ENCODE measurements at regions not wholly inside any gene's neighbourhood (a gene's known extent, or its start where the extent isn't known, plus 50 kb on each side); places are given as distances from the start of the nearest gene placed in this dataset.

DNA sequence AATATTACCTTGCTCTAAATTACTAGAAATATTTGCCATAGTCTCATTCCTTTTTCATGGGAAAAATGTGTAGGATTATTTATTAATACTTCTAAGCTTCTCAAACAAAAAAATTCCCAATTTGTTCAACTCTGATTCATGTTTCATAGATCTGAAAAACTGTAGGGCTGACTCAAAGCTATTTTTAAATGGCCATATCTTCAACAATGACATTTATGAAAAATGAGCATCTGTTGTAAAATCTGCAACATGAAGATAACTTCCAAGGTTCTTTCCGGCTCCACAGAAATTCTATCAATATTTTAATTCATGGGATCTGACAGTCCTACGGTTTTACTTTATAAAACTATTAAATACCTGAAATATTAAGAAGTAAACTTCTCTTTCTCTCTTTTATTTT is 192.7 kb upstream of the KCNJ16 start:
- no peak overlapping the region for H3K4me3 ChIP-seq (ENCODE audit: low read length)
- Mint-ChIP-seq H3K27ac (no peak overlapping the region), H3K4me3 (no peak overlapping the region), H3K9me3 (peaks cover 0 to 3% (median 0%) of the 10 kb centered on the region in 5 donors), H3K4me1 (no peaks in the 10 kb centered on the region), H3K36me3 (no peaks in the 10 kb centered on the region), H3K27me3 (no peaks in the 10 kb centered on the region)
- no peaks in the 10 kb centered on the region for H3K4me1 ChIP-seq (ENCODE audit: insufficient read depth, low read length)
- no peaks in the 10 kb centered on the region for H3K36me3 ChIP-seq (ENCODE audit: insufficient read depth, low read length)
- no peaks in the 10 kb centered on the region for H3K27me3 ChIP-seq (ENCODE audit: insufficient read depth, low read length, poor library complexity, severe bottlenecking)
- POLR2A ChIA-PET: no interaction called here
- DNase-seq: no peak
- H3K27ac ChIP-seq (ENCODE audit: low read depth, low read length): no peak overlapping the region
- H3K9me3 ChIP-seq (ENCODE audit: low read length): no peaks in the 10 kb centered on the region
- CTCF ChIA-PET: no interaction called here

DNA sequence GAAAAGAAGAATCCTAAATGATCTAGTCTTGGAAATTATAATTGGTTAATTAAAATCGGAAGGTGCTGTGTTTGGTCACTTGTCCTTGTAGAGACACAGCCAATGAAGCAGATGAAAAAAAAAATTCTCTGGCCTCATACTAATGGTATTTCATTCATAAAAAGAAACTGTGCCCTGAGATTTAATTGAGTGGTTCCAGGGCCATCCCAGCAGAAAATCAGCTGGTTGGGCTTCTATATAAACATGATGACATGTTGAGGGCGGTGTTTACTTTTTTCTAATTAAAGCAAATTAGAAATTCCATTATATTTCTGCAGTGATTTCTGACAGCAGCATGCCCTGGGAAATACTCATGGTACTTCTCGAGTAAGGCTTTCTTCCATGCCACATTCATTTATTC is 191.9 kb upstream of the KCNJ16 start:
- Mint-ChIP-seq H3K4me1 (no peaks in the 10 kb centered on the region), H3K9me3 (peaks cover 0 to 3% (median 0%) of the 10 kb centered on the region in 5 donors), H3K27me3 (no peaks in the 10 kb centered on the region), H3K27ac (no peak overlapping the region), H3K4me3 (no peak overlapping the region), H3K36me3 (no peaks in the 10 kb centered on the region)
- ChIA-PET POLR2A (no interaction called here), CTCF (no interaction called here)
- Histone ChIP-seq H3K9me3 (ENCODE audit: low read length) (no peaks in the 10 kb centered on the region), H3K27ac (ENCODE audit: low read depth, low read length) (no peak overlapping the region), H3K4me3 (ENCODE audit: low read length) (no peak overlapping the region), H3K36me3 (ENCODE audit: insufficient read depth, low read length) (no peaks in the 10 kb centered on the region), H3K27me3 (ENCODE audit: insufficient read depth, low read length, poor library complexity, severe bottlenecking) (no peaks in the 10 kb centered on the region), H3K4me1 (ENCODE audit: insufficient read depth, low read length) (no peaks in the 10 kb centered on the region)
- no peak for DNase-seq

DNA sequence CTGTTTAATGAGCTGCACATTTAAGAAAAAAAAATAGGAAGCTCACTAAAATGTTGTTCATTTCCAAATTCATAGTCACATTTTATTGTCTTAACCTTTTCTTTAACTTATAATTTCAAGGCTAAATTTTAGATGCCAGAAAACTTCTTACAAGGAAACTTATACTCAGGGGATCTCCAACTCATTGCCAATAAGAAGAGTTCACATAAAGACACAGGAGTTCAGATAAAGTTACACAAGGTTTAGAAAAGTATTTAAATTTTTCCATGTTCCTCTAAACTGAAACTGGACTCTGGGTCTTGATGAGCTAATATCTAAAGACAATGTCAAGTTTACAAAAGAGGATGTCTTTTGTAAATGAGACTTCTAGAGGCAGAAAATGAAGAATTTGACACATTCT is 190.7 kb upstream of the KCNJ16 start:
- Mint-ChIP-seq H3K9me3 (peaks cover 0 to 3% (median 0%) of the 10 kb centered on the region in 5 donors), H3K27ac (no peak overlapping the region), H3K4me3 (no peak overlapping the region), H3K36me3 (no peaks in the 10 kb centered on the region), H3K4me1 (no peaks in the 10 kb centered on the region), H3K27me3 (no peaks in the 10 kb centered on the region)
- CTCF ChIA-PET: no interaction called here
- Histone ChIP-seq H3K27me3 (ENCODE audit: insufficient read depth, low read length, poor library complexity, severe bottlenecking) (no peaks in the 10 kb centered on the region), H3K27ac (ENCODE audit: low read depth, low read length) (no peak overlapping the region), H3K4me1 (ENCODE audit: insufficient read depth, low read length) (no peaks in the 10 kb centered on the region), H3K9me3 (ENCODE audit: low read length) (no peaks in the 10 kb centered on the region), H3K36me3 (ENCODE audit: insufficient read depth, low read length) (no peaks in the 10 kb centered on the region), H3K4me3 (ENCODE audit: low read length) (no peak overlapping the region)
- DNase-seq: no peak
- POLR2A ChIA-PET: no interaction called here

DNA sequence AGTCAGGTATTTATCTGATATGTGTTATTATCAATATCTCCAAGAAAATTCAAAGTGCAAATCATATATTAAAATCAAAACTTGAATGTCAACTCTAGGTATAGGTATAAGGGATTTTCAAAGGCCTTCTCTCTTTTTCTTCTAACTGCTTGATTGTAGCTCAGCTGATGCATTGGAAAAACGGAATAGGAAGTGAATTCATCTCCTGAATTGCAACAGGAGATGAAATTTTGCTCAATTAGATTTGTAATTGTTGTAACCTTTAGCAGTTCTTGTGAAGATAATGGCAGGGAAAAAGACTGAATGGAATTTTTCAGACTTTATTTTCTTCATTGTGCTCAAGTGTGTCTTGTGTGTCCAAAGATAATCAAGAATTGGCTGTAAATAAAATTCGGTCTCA is 190.2 kb upstream of the KCNJ16 start:
- Mint-ChIP-seq H3K27ac (no peak overlapping the region), H3K27me3 (no peaks in the 10 kb centered on the region), H3K4me3 (no peak overlapping the region), H3K4me1 (no peaks in the 10 kb centered on the region), H3K36me3 (no peaks in the 10 kb centered on the region), H3K9me3 (peaks cover 0 to 1% (median 0%) of the 10 kb centered on the region in 5 donors)
- ChIA-PET POLR2A (no interaction called here), CTCF (no interaction called here)
- no peaks in the 10 kb centered on the region for H3K9me3 ChIP-seq (ENCODE audit: low read length)
- no peaks in the 10 kb centered on the region for H3K4me1 ChIP-seq (ENCODE audit: insufficient read depth, low read length)
- no peak overlapping the region for H3K4me3 ChIP-seq (ENCODE audit: low read length)
- no peak overlapping the region for H3K27ac ChIP-seq (ENCODE audit: low read depth, low read length)
- no peaks in the 10 kb centered on the region for H3K36me3 ChIP-seq (ENCODE audit: insufficient read depth, low read length)
- no peak for DNase-seq
- no peaks in the 10 kb centered on the region for H3K27me3 ChIP-seq (ENCODE audit: insufficient read depth, low read length, poor library complexity, severe bottlenecking)

DNA sequence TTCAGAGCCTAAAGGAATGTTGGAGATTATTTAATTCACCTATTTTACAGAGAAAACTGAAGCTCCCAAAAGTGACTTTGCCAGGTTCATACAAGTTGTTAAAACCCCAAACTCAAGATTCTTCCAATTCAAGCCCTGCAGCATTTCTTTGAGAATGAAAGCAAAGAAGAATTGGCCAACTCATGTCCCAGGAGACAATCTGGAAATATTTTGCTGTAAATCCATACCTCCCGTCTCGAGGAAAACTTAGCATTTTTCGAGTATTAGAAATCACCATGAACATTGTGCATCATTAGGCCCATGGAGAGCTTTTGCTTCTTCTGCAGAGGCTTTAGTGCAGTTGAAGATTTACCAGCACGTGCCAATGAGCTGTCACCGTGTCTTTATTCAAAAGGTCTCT is 176.4 kb upstream of the KCNJ16 start:
- Histone ChIP-seq H3K36me3 (ENCODE audit: insufficient read depth, low read length) (no peaks in the 10 kb centered on the region), H3K4me1 (ENCODE audit: insufficient read depth, low read length) (no peaks in the 10 kb centered on the region), H3K27me3 (ENCODE audit: insufficient read depth, low read length, poor library complexity, severe bottlenecking) (no peaks in the 10 kb centered on the region), H3K27ac (ENCODE audit: low read depth, low read length) (no peak overlapping the region), H3K4me3 (ENCODE audit: low read length) (no peak overlapping the region), H3K9me3 (ENCODE audit: low read length) (no peaks in the 10 kb centered on the region)
- no peak overlapping the region for H3K4me3 Mint-ChIP-seq
- POLR2A ChIA-PET: no interaction called here
- H3K36me3 Mint-ChIP-seq: no peaks in the 10 kb centered on the region
- H3K27ac Mint-ChIP-seq: no peak overlapping the region
- DNase-seq: no peak
- CTCF ChIA-PET: no interaction called here
- no peaks in the 10 kb centered on the region for H3K27me3 Mint-ChIP-seq
- H3K9me3 Mint-ChIP-seq: peaks cover 0 to 3% (median 0%) of the 10 kb centered on the region in 5 donors
- no peaks in the 10 kb centered on the region for H3K4me1 Mint-ChIP-seq

- peaks cover 0 to 6% (median 0%) of the 10 kb centered on the region in 5 donors for H3K9me3 Mint-ChIP-seq
- H3K4me1 ChIP-seq (ENCODE audit: insufficient read depth, low read length): no peaks in the 10 kb centered on the region
- H3K27me3 ChIP-seq (ENCODE audit: insufficient read depth, low read length, poor library complexity, severe bottlenecking): no peaks in the 10 kb centered on the region
- ChIA-PET CTCF (no interaction called here), POLR2A (no interaction called here)
- H3K9me3 ChIP-seq (ENCODE audit: low read length): no peaks in the 10 kb centered on the region
- no peaks in the 10 kb centered on the region for H3K36me3 Mint-ChIP-seq
- H3K36me3 ChIP-seq (ENCODE audit: insufficient read depth, low read length): no peaks in the 10 kb centered on the region
- no peaks in the 10 kb centered on the region for H3K4me1 Mint-ChIP-seq
- DNase-seq: no peak
- H3K27ac ChIP-seq (ENCODE audit: low read depth, low read length): no peak overlapping the region
- H3K27me3 Mint-ChIP-seq: no peaks in the 10 kb centered on the region
- H3K4me3 Mint-ChIP-seq: no peak overlapping the region
- no peak overlapping the region for H3K4me3 ChIP-seq (ENCODE audit: low read length)
- H3K27ac Mint-ChIP-seq: no peak overlapping the region
Measured at GRCh38 chr17:69900101-69900500, 174.9 kb upstream of the KCNJ16 start.

DNA sequence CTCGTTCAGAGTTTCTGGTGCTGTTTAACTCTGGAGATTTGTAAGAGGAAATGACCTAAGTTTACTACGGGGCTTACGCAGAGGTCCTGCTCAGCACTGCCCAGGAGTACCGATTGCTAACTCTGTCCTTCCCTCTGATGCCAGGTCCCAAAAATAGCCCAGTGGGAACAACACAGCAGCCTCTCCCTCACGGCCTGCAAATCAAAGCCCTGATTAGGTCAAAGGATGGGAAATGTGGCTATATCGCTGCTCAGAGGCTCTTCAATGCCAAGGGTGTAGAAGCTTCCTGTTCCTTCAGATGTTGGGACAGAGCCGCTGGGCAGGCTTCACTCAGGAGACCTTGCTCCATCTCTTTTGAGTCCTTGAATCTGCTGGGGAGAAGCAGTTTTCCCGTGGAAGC is 174.2 kb upstream of the KCNJ16 start:
- ChIA-PET CTCF (no interaction called here), POLR2A (no interaction called here)
- Histone ChIP-seq H3K9me3 (ENCODE audit: low read length) (no peaks in the 10 kb centered on the region), H3K4me3 (ENCODE audit: low read length) (no peak overlapping the region), H3K27me3 (ENCODE audit: insufficient read depth, low read length, poor library complexity, severe bottlenecking) (no peaks in the 10 kb centered on the region), H3K4me1 (ENCODE audit: insufficient read depth, low read length) (no peaks in the 10 kb centered on the region), H3K27ac (ENCODE audit: low read depth, low read length) (no peak overlapping the region), H3K36me3 (ENCODE audit: insufficient read depth, low read length) (no peaks in the 10 kb centered on the region)
- no peaks in the 10 kb centered on the region for H3K27me3 Mint-ChIP-seq
- no peak for DNase-seq
- H3K4me3 Mint-ChIP-seq: no peak overlapping the region
- no peak overlapping the region for H3K27ac Mint-ChIP-seq
- H3K36me3 Mint-ChIP-seq: no peaks in the 10 kb centered on the region
- no peaks in the 10 kb centered on the region for H3K4me1 Mint-ChIP-seq
- peaks cover 0 to 6% (median 0%) of the 10 kb centered on the region in 5 donors for H3K9me3 Mint-ChIP-seq

DNA sequence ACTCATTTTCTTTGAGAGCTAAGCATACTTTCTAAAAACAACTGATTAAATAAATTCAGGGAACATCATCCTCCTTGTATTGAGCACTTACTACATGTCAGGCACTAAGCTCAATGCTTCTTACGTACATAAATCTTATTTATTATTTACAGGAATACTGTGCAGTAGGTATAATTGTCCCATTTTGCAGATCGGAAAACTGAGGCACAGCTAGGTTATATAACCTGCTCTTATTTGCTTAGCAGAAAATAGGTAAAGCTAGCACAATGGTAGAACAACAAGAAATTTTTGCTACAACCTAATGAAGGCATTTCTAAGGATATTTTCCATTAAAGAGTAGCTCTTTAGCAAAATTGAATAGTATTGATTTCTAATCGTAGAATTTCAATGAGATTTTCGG is 168.7 kb upstream of the KCNJ16 start:
- peaks cover 0 to 2% of the 10 kb centered on the region in 2 donors for H3K27me3 Mint-ChIP-seq
- Histone ChIP-seq H3K36me3 (ENCODE audit: insufficient read depth, low read length) (no peaks in the 10 kb centered on the region), H3K4me3 (ENCODE audit: low read length) (no peak overlapping the region), H3K27me3 (ENCODE audit: insufficient read depth, low read length, poor library complexity, severe bottlenecking) (no peaks in the 10 kb centered on the region), H3K27ac (ENCODE audit: low read depth, low read length) (no peak overlapping the region), H3K4me1 (ENCODE audit: insufficient read depth, low read length) (no peaks in the 10 kb centered on the region), H3K9me3 (ENCODE audit: low read length) (no peaks in the 10 kb centered on the region)
- no peaks in the 10 kb centered on the region for H3K4me1 Mint-ChIP-seq
- DNase-seq: no peak
- CTCF ChIA-PET: no interaction called here
- no peak overlapping the region for H3K27ac Mint-ChIP-seq
- H3K9me3 Mint-ChIP-seq: peaks cover 0 to 7% (median 0%) of the 10 kb centered on the region in 5 donors
- H3K36me3 Mint-ChIP-seq: no peaks in the 10 kb centered on the region
- no peak overlapping the region for H3K4me3 Mint-ChIP-seq
- POLR2A ChIA-PET: no interaction called here

- CTCF ChIA-PET: no interaction called here
- Mint-ChIP-seq H3K9me3 (peaks cover 0 to 7% (median 0%) of the 10 kb centered on the region in 5 donors), H3K27me3 (peaks cover 0 to 2% of the 10 kb centered on the region in 2 donors), H3K4me1 (no peaks in the 10 kb centered on the region), H3K36me3 (no peaks in the 10 kb centered on the region), H3K4me3 (no peak overlapping the region), H3K27ac (no peak overlapping the region)
- Histone ChIP-seq H3K36me3 (ENCODE audit: insufficient read depth, low read length) (no peaks in the 10 kb centered on the region), H3K27me3 (ENCODE audit: insufficient read depth, low read length, poor library complexity, severe bottlenecking) (no peaks in the 10 kb centered on the region), H3K9me3 (ENCODE audit: low read length) (no peaks in the 10 kb centered on the region), H3K27ac (ENCODE audit: low read depth, low read length) (no peak overlapping the region), H3K4me3 (ENCODE audit: low read length) (no peak overlapping the region), H3K4me1 (ENCODE audit: insufficient read depth, low read length) (no peaks in the 10 kb centered on the region)
- DNase-seq: no peak
- POLR2A ChIA-PET: no interaction called here
Measured at GRCh38 chr17:69907132-69907847, 167.7 kb upstream of the KCNJ16 start.
